ENCODE measurements at regions not wholly inside any gene's neighbourhood (a gene's known extent, or its start where the extent isn't known, plus 50 kb on each side); places are given as distances from the start of the nearest gene placed in this dataset.

DNA sequence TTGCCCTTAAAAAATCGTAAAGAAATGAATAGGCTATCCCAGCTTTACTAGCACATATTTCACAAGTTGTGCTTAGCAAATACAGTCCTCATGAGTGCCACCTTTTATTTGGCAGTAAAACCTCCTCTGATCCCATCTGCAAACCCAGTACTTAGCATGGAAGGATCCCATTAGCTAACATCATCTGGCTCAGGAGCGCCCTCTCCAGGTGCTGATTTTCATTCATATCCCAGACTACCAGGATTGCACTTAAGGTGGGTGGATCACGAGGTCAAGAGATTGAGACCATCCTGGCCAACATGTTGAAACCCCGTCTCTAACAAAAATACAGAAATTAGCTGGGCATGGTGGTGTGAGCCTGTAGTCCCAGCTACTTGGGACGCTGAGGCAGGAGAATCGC is 76.1 kb upstream of the PAX6 start:
- H3K4me1 ChIP-seq (ENCODE audit: insufficient read depth, low read length), result peaks cover 7% of the 10 kb centered on the region
- H3K4ac ChIP-seq (ENCODE audit: low read depth, low read length), result no peak overlapping the region
- H3K4me1 Mint-ChIP-seq, result peaks cover 58 to 69% of the 10 kb centered on the region in 2 experiments
- H3K4me3 Mint-ChIP-seq, result no peak overlapping the region; a peak in 1 of 5 replicates
- H3T11ph ChIP-seq (ENCODE audit: low read length), result no peak overlapping the region
- H3K4me2 ChIP-seq (ENCODE audit: insufficient read depth, insufficient read length, low read length), result no peak overlapping the region
- H3K23me2 ChIP-seq (ENCODE audit: insufficient read length, low read depth, low read length, poor library complexity, severe bottlenecking), result no peaks in the 10 kb centered on the region
- no peak overlapping the region for H2BK5ac ChIP-seq (ENCODE audit: insufficient read length, low read length)
- H3K27me3 Mint-ChIP-seq (ENCODE audit: low read depth), result peaks cover 4% of the 10 kb centered on the region
- H4K20me1 ChIP-seq (ENCODE audit: control insufficient read depth, insufficient read depth, insufficient read length), result no peaks in the 10 kb centered on the region
- no CpG with 5 or more reads among the region's 6 CpGs for WGBS (ENCODE audit: extremely low coverage, insufficient read length, low lambda C conversion rate)
- H3K9me3 Mint-ChIP-seq, result peaks cover 0 to 5% of the 10 kb centered on the region in 2 experiments; a peak in 2 of 5 replicates
- no peak overlapping the region for H2BK12ac ChIP-seq (ENCODE audit: insufficient read length, low read depth, low read length)
- no peak overlapping the region for H3K27ac ChIP-seq (ENCODE audit: insufficient read length, low read depth, low read length)
- H2AK5ac ChIP-seq (ENCODE audit: insufficient read length, low read length), result no peak overlapping the region
- H3K56ac ChIP-seq (ENCODE audit: insufficient read length, low read depth, low read length), result no peak overlapping the region
- no peak overlapping the region for H2AFZ ChIP-seq (ENCODE audit: low read length)
- no peak overlapping the region for H2BK20ac ChIP-seq (ENCODE audit: low read depth, low read length, poor library complexity, severe bottlenecking)
- H2BK120ac ChIP-seq (ENCODE audit: low read depth, low read length, poor library complexity, severe bottlenecking), result no peak overlapping the region
- H4K91ac ChIP-seq (ENCODE audit: insufficient read length, low read depth, low read length), result no peak overlapping the region
- H3K79me1 ChIP-seq (ENCODE audit: insufficient read depth, low read depth, low read length, poor library complexity, severe bottlenecking), result no peaks in the 10 kb centered on the region
- no peak overlapping the region for H3K23ac ChIP-seq (ENCODE audit: insufficient read length, low read depth, low read length)
- H2BK15ac ChIP-seq (ENCODE audit: low read depth, low read length), result no peak overlapping the region
- no peaks in the 10 kb centered on the region; the same call in 1 of the 2 replicates for H3K27me3 ChIP-seq (ENCODE audit: insufficient read depth, low read length)
- H3K79me2 ChIP-seq (ENCODE audit: insufficient read depth, low read length), result no peaks in the 10 kb centered on the region
- H3K14ac ChIP-seq (ENCODE audit: insufficient read depth, low read length), result no peak overlapping the region
- H3K9ac ChIP-seq (ENCODE audit: extremely low read depth, insufficient read length, low read length), result no peak overlapping the region
- H4K8ac ChIP-seq (replicated peaks; ENCODE audit: insufficient read length, low read depth, low read length), result no peak overlapping the region
- no peaks in the 10 kb centered on the region for H3K9me3 ChIP-seq (ENCODE audit: control insufficient read depth, low read depth, low read length)
- peaks cover 0 to 2% (median 0%) of the 10 kb centered on the region in 3 experiments; a peak in 1 of 7 replicates for H3K36me3 Mint-ChIP-seq (ENCODE audit: insufficient read depth in 1 of 3, low read depth in 3 of 3)
- peak; percentile 63 for DNase-seq
- TF ChIP-seq, protein P1, sequence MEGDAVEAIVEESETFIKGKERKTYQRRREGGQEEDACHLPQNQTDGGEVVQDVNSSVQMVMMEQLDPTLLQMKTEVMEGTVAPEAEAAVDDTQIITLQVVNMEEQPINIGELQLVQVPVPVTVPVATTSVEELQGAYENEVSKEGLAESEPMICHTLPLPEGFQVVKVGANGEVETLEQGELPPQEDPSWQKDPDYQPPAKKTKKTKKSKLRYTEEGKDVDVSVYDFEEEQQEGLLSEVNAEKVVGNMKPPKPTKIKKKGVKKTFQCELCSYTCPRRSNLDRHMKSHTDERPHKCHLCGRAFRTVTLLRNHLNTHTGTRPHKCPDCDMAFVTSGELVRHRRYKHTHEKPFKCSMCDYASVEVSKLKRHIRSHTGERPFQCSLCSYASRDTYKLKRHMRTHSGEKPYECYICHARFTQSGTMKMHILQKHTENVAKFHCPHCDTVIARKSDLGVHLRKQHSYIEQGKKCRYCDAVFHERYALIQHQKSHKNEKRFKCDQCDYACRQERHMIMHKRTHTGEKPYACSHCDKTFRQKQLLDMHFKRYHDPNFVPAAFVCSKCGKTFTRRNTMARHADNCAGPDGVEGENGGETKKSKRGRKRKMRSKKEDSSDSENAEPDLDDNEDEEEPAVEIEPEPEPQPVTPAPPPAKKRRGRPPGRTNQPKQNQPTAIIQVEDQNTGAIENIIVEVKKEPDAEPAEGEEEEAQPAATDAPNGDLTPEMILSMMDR (conservative IDR thresholded peaks at IDR 0.05), result peak; percentile 74
- no peak overlapping the region for H3K27ac Mint-ChIP-seq
- H3K18ac ChIP-seq (ENCODE audit: insufficient read length, low read depth, low read length), result no peak overlapping the region
- no peak overlapping the region for H4K5ac ChIP-seq (ENCODE audit: insufficient read length, low read depth, low read length)
